CD4-positive, alpha-beta T cell (primary cell): ENCODE measurements at regions not wholly inside any gene's neighbourhood (a gene's known extent, or its start where the extent isn't known, plus 50 kb on each side); places are given as distances from the start of the nearest gene placed in this dataset.

Experiments used
- ATAC-seq: fragments of 200-7000 bp; cut with Tn5 transposase; one replicate; pipeline ENCODE4 v1.10.0; 2022; ENCODE audit warnings: mild to moderate bottlenecking; ENCODE audit not compliant: poor library complexity
- CTCF ChIA-PET: fragments of 350-600 bp; sonication (Branson Sonifier 250); formaldehyde crosslinking; loops from one replicate; lab custom pipeline; 2021; ENCODE audit warnings: antibody characterized with exemption, inconsistent platforms; lab: Charles Lee
- POLR2A ChIA-PET: fragments of 350-600 bp; sonication (Branson Sonifier 250); formaldehyde crosslinking; loops from one replicate; lab custom pipeline; 2021; ENCODE audit warnings: antibody characterized with exemption, inconsistent platforms; lab: Charles Lee
- DNase-seq, 14 experiments: peaks; one replicate each; pipeline ENCODE4 v3.0.0-alpha.2; 2013 to 2020; ENCODE audit warnings: mixed read lengths in 2 of 14
- H3K27ac ChIP-seq, 2 donors: one replicate each; pipeline versions ENCODE4 v1.5.1 to v1.7.0; 2013; ENCODE audit warnings: low read length in 2 of 2, low read depth in 1 of 2, mild to moderate bottlenecking in 1 of 2
- H3K27me3 ChIP-seq, 2 experiments: 1 replicate in 1 of 2; 2 replicates in 1 of 2; pipeline versions ENCODE4 v1.6.1 to v1.7.0; 2013; ENCODE audit warnings: low read length in 2 of 2, control low read depth in 1 of 2, mild to moderate bottlenecking in 1 of 2, moderate library complexity in 1 of 2; ENCODE audit not compliant: insufficient read depth in 2 of 2, control insufficient read depth in 1 of 2
- H3K36me3 ChIP-seq: one replicate; pipeline ENCODE4 v1.6.1; 2013; ENCODE audit warnings: low read length, control low read depth; ENCODE audit not compliant: insufficient read depth
- H3K4me1 ChIP-seq: one replicate; pipeline ENCODE4 v1.6.1; 2013; ENCODE audit warnings: low read length, control low read depth; ENCODE audit not compliant: insufficient read depth
- H3K4me3 ChIP-seq: one replicate; pipeline ENCODE4 v1.5.1; 2013; ENCODE audit warnings: mild to moderate bottlenecking, low read length, moderate library complexity
- H3K9me3 ChIP-seq, 2 experiments: 1 replicate in 1 of 2; 2 replicates in 1 of 2; pipeline versions ENCODE4 v1.6.1 to v1.7.0; 2013; ENCODE audit warnings: low read length in 2 of 2, mild to moderate bottlenecking in 2 of 2, control low read depth in 1 of 2, moderate library complexity in 1 of 2; ENCODE audit not compliant: control insufficient read depth in 1 of 2, insufficient read depth in 1 of 2
- H3K27ac Mint-ChIP-seq: one replicate; pipeline ENCODE4 v1.8.0; 2020; ENCODE audit warnings: mixed read lengths
- H3K27me3 Mint-ChIP-seq: one replicate; pipeline ENCODE4 v1.8.0; 2021; ENCODE audit warnings: mixed read lengths
- H3K36me3 Mint-ChIP-seq: one replicate; pipeline ENCODE4 v1.8.0; 2021; ENCODE audit warnings: low read depth, mixed read lengths
- H3K4me1 Mint-ChIP-seq: one replicate; pipeline ENCODE4 v1.8.0; 2021; ENCODE audit warnings: low read depth, mixed read lengths
- H3K4me3 Mint-ChIP-seq: one replicate; pipeline ENCODE4 v1.8.0; 2020; ENCODE audit warnings: mild to moderate bottlenecking, mixed read lengths
- H3K9me3 Mint-ChIP-seq: one replicate; pipeline ENCODE4 v1.8.0; 2020; ENCODE audit warnings: mixed read lengths
- CTCF ChIP-seq: fragments of 200-600 bp; IDR thresholded peaks from one replicate; pipeline ENCODE4 v1.8.0; 2022; ENCODE audit warnings: antibody characterized with exemption, mild to moderate bottlenecking
- intact Hi-C, 2 experiments: fragments of 100-400 bp; cut with DNase I in 1 of 2; cut with micrococcal nuclease in 1 of 2; formaldehyde crosslinking; loops; one replicate each; pipeline versions ENCODE4 v1.15.1 to v1.9.0; 2023 to 2025; cut with DNase I, micrococcal nuclease

GRCh38 chr1:56442290-56442877 is 137.0 kb downstream of the PLPP3 start:
- Mint-ChIP-seq H3K9me3 (no peaks in the 10 kb centered on the region), H3K27ac (no peak overlapping the region), H3K36me3 (no peaks in the 10 kb centered on the region), H3K27me3 (peaks cover 5% of the 10 kb centered on the region), H3K4me3 (no peak overlapping the region), H3K4me1 (no peaks in the 10 kb centered on the region)
- POLR2A ChIA-PET, result no interaction called here
- Histone ChIP-seq H3K4me1 (no peaks in the 10 kb centered on the region), H3K27me3 (no peaks in the 10 kb centered on the region), H3K4me3 (no peak overlapping the region), H3K9me3 (peaks cover 0 to 9% of the 10 kb centered on the region in 2 experiments), H3K36me3 (no peaks in the 10 kb centered on the region), H3K27ac (no peak overlapping the region)
- ATAC-seq (no peak), DNase-seq (no peak)
- TF ChIP-seq CTCF, result no peak
- intact Hi-C loops, result no loop called here
- CTCF ChIA-PET, result no interaction called here

- Histone ChIP-seq H3K36me3 (no peaks in the 10 kb centered on the region), H3K4me3 (no peak overlapping the region), H3K4me1 (no peaks in the 10 kb centered on the region), H3K9me3 (peaks cover 0 to 13% of the 10 kb centered on the region in 2 experiments), H3K27ac (no peak overlapping the region), H3K27me3 (no peaks in the 10 kb centered on the region)
- no peak for ATAC-seq
- ChIA-PET CTCF (no interaction called here), POLR2A (no interaction called here)
- no peak for DNase-seq
- Mint-ChIP-seq H3K27ac (no peak overlapping the region), H3K36me3 (no peaks in the 10 kb centered on the region), H3K4me3 (no peak overlapping the region), H3K9me3 (no peaks in the 10 kb centered on the region), H3K27me3 (peaks cover 5% of the 10 kb centered on the region), H3K4me1 (no peaks in the 10 kb centered on the region)
- TF ChIP-seq CTCF, result no peak
- intact Hi-C loops, result no loop called here
Observed at GRCh38 chr1:56441601-56442000, 137.8 kb downstream of the PLPP3 start.

GRCh38 chr1:56439610-56440264 is 139.6 kb downstream of the PLPP3 start:
- no peak overlapping the region for H3K4me3 ChIP-seq
- no peak overlapping the region for H3K27ac Mint-ChIP-seq
- intact Hi-C loops, result no loop called here
- H3K4me1 ChIP-seq, result no peaks in the 10 kb centered on the region
- H3K9me3 Mint-ChIP-seq, result no peaks in the 10 kb centered on the region
- CTCF ChIA-PET, result no interaction called here
- no peak overlapping the region for H3K4me3 Mint-ChIP-seq
- ATAC-seq (no peak), DNase-seq (no peak)
- no peaks in the 10 kb centered on the region for H3K36me3 ChIP-seq
- no peaks in the 10 kb centered on the region for H3K4me1 Mint-ChIP-seq
- TF ChIP-seq CTCF, result no peak
- no peaks in the 10 kb centered on the region for H3K27me3 Mint-ChIP-seq
- no peaks in the 10 kb centered on the region for H3K27me3 ChIP-seq
- H3K9me3 ChIP-seq, result peaks cover 0 to 13% of the 10 kb centered on the region in 2 experiments
- H3K27ac ChIP-seq, result no peak overlapping the region
- H3K36me3 Mint-ChIP-seq, result no peaks in the 10 kb centered on the region
- POLR2A ChIA-PET, result no interaction called here
